Right lobe of liver (tissue), 6 donors: ENCODE measurements at regions not wholly inside any gene's neighbourhood (a gene's known extent, or its start where the extent isn't known, plus 50 kb on each side); places are given as distances from the start of the nearest gene placed in this dataset.

ENCODE experiments used
- ATAC-seq, 4 donors: fragments of 200-7000 bp; cut with Tn5 transposase; one replicate each; pipeline ENCODE4 v1.9.1; 2020; ENCODE audit warnings: mild to moderate bottlenecking in 4 of 4, moderate library complexity in 4 of 4
- DNase-seq, 3 donors: peaks; one replicate each; pipeline ENCODE4 v3.0.0-alpha.2; 2020
- H3K27ac ChIP-seq, 3 donors: fragments of 200-600 bp; one replicate each; pipeline ENCODE4 v1.8.0; 2022
- H3K27me3 ChIP-seq, 2 donors: fragments of 200-600 bp; one replicate each; pipeline ENCODE4 v1.8.0; 2022
- H3K36me3 ChIP-seq, 4 donors: fragments of 200-600 bp; sonication (generic) in 1 of 4; one replicate each; pipeline versions ENCODE4 v1.5.1 to v1.8.0; 2017 to 2022; ENCODE audit warnings: control low read depth in 1 of 4
- H3K4me1 ChIP-seq, 4 donors: fragments of 200-600 bp; sonication (generic) in 1 of 4; one replicate each; pipeline versions ENCODE4 v1.5.1 to v1.8.0; 2017 to 2022; ENCODE audit warnings: control low read depth in 1 of 4
- H3K4me3 ChIP-seq, 3 donors: fragments of 200-600 bp; one replicate each; pipeline ENCODE4 v1.8.0; 2022
- H3K9me3 ChIP-seq, 4 donors: fragments of 200-600 bp; sonication (generic) in 1 of 4; one replicate each; pipeline versions ENCODE4 v1.5.1 to v1.8.0; 2017 to 2022; ENCODE audit warnings: control low read depth in 1 of 4
- POLR2A ChIP-seq: fragments of 450-650 bp; IDR thresholded peaks from one replicate; pipeline ENCODE4 v1.6.1; 2017; ENCODE audit warnings: antibody characterized with exemption, mild to moderate bottlenecking
- WGBS: methylation state at CpG from one replicate; pipeline ENCODE4 v1.1.6; 2018; ENCODE audit warnings: low coverage, low lambda C conversion rate; ENCODE audit not compliant: insufficient coverage; ENCODE audit errors: missing lambda C conversion rate; 5-methylcytosine and 5-hydroxymethylcytosine counted together
- intact Hi-C, 2 donors: fragments of 100-400 bp; cut with DNase I; formaldehyde crosslinking; loops; one replicate each; pipeline versions ENCODE4 v1.11.2 to v1.14.1; 2022
- TF ChIP-seq, protein P1 (sequence below), 4 donors: fragments of 200-600 bp in 3 of 4; fragments of 450-650 bp in 1 of 4; IDR thresholded peaks; one replicate each; pipeline versions ENCODE4 v1.5.1 to v1.8.0; 2016 to 2022; ENCODE audit warnings: antibody characterized with exemption in 4 of 4, mild to moderate bottlenecking in 2 of 4
- donor health status: DM: no; HTN: yes; CAD: no.
- donor health status: DM: no; HTN: no; CAD: no.
- donor health status: DM: no; HTN: no; CAD: no.
- donor health status: DM: no; HTN: yes; CAD: no.
- donor health status: DM: no; HTN: yes; CAD: no.

- DNase-seq (no peak), ATAC-seq (no peak)
- Histone ChIP-seq H3K27ac (no peak overlapping the region), H3K4me1 (no peaks in the 10 kb centered on the region), H3K27me3 (no peaks in the 10 kb centered on the region), H3K9me3 (no peaks in the 10 kb centered on the region), H3K4me3 (no peak overlapping the region), H3K36me3 (no peaks in the 10 kb centered on the region)
- 38% methylated on average over 3 of the region's 3 CpGs for WGBS
- TF ChIP-seq, protein P1, sequence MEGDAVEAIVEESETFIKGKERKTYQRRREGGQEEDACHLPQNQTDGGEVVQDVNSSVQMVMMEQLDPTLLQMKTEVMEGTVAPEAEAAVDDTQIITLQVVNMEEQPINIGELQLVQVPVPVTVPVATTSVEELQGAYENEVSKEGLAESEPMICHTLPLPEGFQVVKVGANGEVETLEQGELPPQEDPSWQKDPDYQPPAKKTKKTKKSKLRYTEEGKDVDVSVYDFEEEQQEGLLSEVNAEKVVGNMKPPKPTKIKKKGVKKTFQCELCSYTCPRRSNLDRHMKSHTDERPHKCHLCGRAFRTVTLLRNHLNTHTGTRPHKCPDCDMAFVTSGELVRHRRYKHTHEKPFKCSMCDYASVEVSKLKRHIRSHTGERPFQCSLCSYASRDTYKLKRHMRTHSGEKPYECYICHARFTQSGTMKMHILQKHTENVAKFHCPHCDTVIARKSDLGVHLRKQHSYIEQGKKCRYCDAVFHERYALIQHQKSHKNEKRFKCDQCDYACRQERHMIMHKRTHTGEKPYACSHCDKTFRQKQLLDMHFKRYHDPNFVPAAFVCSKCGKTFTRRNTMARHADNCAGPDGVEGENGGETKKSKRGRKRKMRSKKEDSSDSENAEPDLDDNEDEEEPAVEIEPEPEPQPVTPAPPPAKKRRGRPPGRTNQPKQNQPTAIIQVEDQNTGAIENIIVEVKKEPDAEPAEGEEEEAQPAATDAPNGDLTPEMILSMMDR (IDR thresholded peaks at IDR 0.05): no peak
- TF ChIP-seq POLR2A: no peak
- intact Hi-C loops: no loop called here
Measured at GRCh38 chr2:77920838-77921366, 398.7 kb upstream of the LRRTM4 start.

DNA sequence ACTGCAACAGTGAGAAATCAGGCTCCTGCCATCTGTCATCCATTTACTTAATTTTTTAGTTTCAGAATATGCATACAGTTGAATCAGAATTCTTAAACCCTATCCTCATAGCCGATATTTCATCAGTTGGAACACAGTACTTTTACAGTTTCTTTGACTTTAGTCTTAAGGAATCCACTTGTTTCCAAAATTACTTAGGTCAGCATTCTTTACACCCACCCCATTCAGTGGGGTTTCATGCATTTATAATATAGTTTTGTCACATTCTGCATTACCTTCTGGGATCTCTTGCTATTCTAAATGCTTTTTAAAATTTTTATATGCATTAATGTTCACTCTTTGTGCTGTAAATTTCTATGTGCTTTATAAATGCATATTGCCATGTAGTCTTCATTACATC is 400.4 kb upstream of the LRRTM4 start:
- no peaks in the 10 kb centered on the region for H3K4me1 ChIP-seq
- no peak overlapping the region for H3K27ac ChIP-seq
- H3K9me3 ChIP-seq: no peaks in the 10 kb centered on the region
- no peaks in the 10 kb centered on the region for H3K27me3 ChIP-seq
- TF ChIP-seq, protein P1 (IDR thresholded peaks at IDR 0.05): no peak
- TF ChIP-seq POLR2A: no peak
- DNase-seq (no peak), ATAC-seq (no peak)
- no peak overlapping the region for H3K4me3 ChIP-seq
- H3K36me3 ChIP-seq: no peaks in the 10 kb centered on the region
- intact Hi-C loops: no loop called here
- 67% methylated on average over 1 of the region's 1 CpG for WGBS

- intact Hi-C loops: no loop called here
- Histone ChIP-seq H3K27me3 (no peaks in the 10 kb centered on the region), H3K27ac (no peak overlapping the region), H3K4me1 (no peaks in the 10 kb centered on the region), H3K9me3 (no peaks in the 10 kb centered on the region), H3K4me3 (no peak overlapping the region), H3K36me3 (no peaks in the 10 kb centered on the region)
- no peak for ATAC-seq
- no peak for DNase-seq
- WGBS: 72% methylated on average over 5 of the region's 5 CpGs
- TF ChIP-seq, protein P1 (IDR thresholded peaks at IDR 0.05): no peak
- TF ChIP-seq POLR2A: no peak
Measured at GRCh38 chr2:77937366-77937765, 415.2 kb upstream of the LRRTM4 start.

DNA sequence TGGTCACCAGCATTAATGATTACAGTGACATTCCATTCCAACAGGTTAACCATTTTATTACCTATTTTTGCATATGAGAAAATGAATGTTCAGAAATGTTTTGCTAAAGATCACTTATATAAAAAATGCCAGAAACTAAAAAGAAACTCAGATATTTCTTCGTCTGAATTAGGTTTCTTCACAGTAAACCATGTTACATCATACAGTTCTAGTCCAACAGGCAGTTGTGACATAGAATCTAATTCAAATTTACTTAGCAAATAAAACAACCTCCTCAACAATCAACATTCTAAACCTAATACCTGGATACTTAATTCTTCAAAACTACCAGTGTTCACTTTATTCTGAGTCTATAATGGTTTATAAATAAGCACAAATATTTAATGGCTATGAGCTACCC is 416.3 kb upstream of the LRRTM4 start:
- no peak overlapping the region for H3K4me3 ChIP-seq
- no peaks in the 10 kb centered on the region for H3K4me1 ChIP-seq
- ATAC-seq (no peak), DNase-seq (no peak)
- 16% methylated on average over 1 of the region's 1 CpG for WGBS
- no peaks in the 10 kb centered on the region for H3K27me3 ChIP-seq
- intact Hi-C loops: no loop called here
- H3K27ac ChIP-seq: no peak overlapping the region
- H3K36me3 ChIP-seq: no peaks in the 10 kb centered on the region
- no peak for TF ChIP-seq POLR2A
- H3K9me3 ChIP-seq: no peaks in the 10 kb centered on the region

- WGBS: 73% methylated on average over 1 of the region's 1 CpG
- Histone ChIP-seq H3K4me3 (no peak overlapping the region), H3K9me3 (no peaks in the 10 kb centered on the region), H3K36me3 (no peaks in the 10 kb centered on the region), H3K27me3 (no peaks in the 10 kb centered on the region), H3K4me1 (no peaks in the 10 kb centered on the region), H3K27ac (no peak overlapping the region)
- ATAC-seq (no peak), DNase-seq (no peak)
- intact Hi-C loops: no loop called here
- TF ChIP-seq POLR2A: no peak
- TF ChIP-seq, protein P1 (IDR thresholded peaks at IDR 0.05): no peak
Measured at GRCh38 chr2:77939370-77939769, 417.2 kb upstream of the LRRTM4 start.
